Uterus (tissue), 3 donors: ENCODE measurements at regions not wholly inside any gene's neighbourhood (a gene's known extent, or its start where the extent isn't known, plus 50 kb on each side); places are given as distances from the start of the nearest gene placed in this dataset.

Experiments
- DNase-seq, 2 donors: peaks; one replicate each; pipeline ENCODE4 v3.0.0-alpha.2; 2019 to 2020
- H3K27ac ChIP-seq, 2 donors: fragments of 200-600 bp; sonication (generic); 1 replicate in 1 of 2; 2 replicates in 1 of 2; pipeline ENCODE4 v1.5.1; 2016 to 2018
- H3K27me3 ChIP-seq, 2 donors: fragments of 200-600 bp; sonication (generic); one replicate each; pipeline ENCODE4 v1.5.1; 2018 to 2019; ENCODE audit warnings: control low read depth in 1 of 2
- H3K36me3 ChIP-seq, 2 donors: fragments of 200-600 bp; sonication (generic); one replicate each; pipeline ENCODE4 v1.5.1; 2019; ENCODE audit warnings: control low read depth in 1 of 2
- H3K4me1 ChIP-seq, 2 donors: fragments of 200-600 bp; sonication (generic); one replicate each; pipeline ENCODE4 v1.5.1; 2018 to 2019; ENCODE audit warnings: control low read depth in 1 of 2
- H3K4me3 ChIP-seq, 2 donors: fragments of 200-600 bp; sonication (generic); 1 replicate in 1 of 2; 2 replicates in 1 of 2; pipeline ENCODE4 v1.5.1; 2018 to 2019; ENCODE audit warnings: mild to moderate bottlenecking in 1 of 2
- H3K9me3 ChIP-seq, 2 donors: fragments of 200-600 bp; sonication (generic); one replicate each; pipeline ENCODE4 v1.5.1; 2019; ENCODE audit warnings: control low read depth in 1 of 2
- POLR2A ChIP-seq, 2 donors: fragments of 450-650 bp; IDR thresholded peaks; one replicate each; pipeline ENCODE4 v1.6.1; 2016; ENCODE audit warnings: antibody characterized with exemption in 2 of 2, mild to moderate bottlenecking in 1 of 2, moderate library complexity in 1 of 2
- intact Hi-C: fragments of 100-400 bp; cut with DNase I; formaldehyde crosslinking; loops from one replicate; pipeline ENCODE4 v1.15.1; 2023; ENCODE audit warnings: low total_unique reads
- TF ChIP-seq, protein P1 (sequence below), 4 experiments: fragments of 200-600 bp in 2 of 4; fragments of 450-650 bp in 2 of 4; sonication (generic) in 2 of 4; IDR thresholded peaks; one replicate each; pipeline ENCODE4 v1.5.1; 2016 to 2019; ENCODE audit warnings: antibody characterized with exemption in 4 of 4, mild to moderate bottlenecking in 2 of 4, moderate library complexity in 1 of 4
- donor health status: DM: yes; HTN: yes; CAD: no.

DNA sequence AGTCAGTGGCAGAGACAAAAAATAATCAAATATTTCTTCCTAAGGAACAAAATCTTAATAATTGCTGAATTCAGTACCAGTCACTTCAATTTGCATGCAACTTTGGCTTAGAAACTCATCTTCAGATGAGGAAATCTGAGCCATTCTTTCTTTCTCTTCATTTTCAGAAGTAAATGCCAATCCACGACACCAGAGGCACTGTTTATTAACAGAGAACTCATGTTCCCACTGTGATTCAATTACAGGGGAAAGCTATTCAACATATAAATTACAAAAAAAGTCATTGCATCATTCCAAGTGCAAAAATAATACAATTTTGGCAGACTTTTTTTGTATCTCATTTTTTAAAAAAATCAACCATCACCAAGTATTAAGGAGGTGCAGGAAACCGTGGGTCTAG lies 816.1 kb upstream of the TMEM132C start:
- Histone ChIP-seq H3K36me3 (no peaks in the 10 kb centered on the region), H3K27me3 (peaks cover 0 to 10% of the 10 kb centered on the region in 2 donors), H3K4me3 (no peak overlapping the region), H3K9me3 (no peaks in the 10 kb centered on the region), H3K4me1 (no peaks in the 10 kb centered on the region), H3K27ac (no peak overlapping the region)
- TF ChIP-seq, protein P1, sequence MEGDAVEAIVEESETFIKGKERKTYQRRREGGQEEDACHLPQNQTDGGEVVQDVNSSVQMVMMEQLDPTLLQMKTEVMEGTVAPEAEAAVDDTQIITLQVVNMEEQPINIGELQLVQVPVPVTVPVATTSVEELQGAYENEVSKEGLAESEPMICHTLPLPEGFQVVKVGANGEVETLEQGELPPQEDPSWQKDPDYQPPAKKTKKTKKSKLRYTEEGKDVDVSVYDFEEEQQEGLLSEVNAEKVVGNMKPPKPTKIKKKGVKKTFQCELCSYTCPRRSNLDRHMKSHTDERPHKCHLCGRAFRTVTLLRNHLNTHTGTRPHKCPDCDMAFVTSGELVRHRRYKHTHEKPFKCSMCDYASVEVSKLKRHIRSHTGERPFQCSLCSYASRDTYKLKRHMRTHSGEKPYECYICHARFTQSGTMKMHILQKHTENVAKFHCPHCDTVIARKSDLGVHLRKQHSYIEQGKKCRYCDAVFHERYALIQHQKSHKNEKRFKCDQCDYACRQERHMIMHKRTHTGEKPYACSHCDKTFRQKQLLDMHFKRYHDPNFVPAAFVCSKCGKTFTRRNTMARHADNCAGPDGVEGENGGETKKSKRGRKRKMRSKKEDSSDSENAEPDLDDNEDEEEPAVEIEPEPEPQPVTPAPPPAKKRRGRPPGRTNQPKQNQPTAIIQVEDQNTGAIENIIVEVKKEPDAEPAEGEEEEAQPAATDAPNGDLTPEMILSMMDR (IDR thresholded peaks at IDR 0.05): no peak
- no peak for TF ChIP-seq POLR2A (IDR thresholded peaks at IDR 0.05)
- no peak for DNase-seq
- intact Hi-C loops: no loop called here

DNA sequence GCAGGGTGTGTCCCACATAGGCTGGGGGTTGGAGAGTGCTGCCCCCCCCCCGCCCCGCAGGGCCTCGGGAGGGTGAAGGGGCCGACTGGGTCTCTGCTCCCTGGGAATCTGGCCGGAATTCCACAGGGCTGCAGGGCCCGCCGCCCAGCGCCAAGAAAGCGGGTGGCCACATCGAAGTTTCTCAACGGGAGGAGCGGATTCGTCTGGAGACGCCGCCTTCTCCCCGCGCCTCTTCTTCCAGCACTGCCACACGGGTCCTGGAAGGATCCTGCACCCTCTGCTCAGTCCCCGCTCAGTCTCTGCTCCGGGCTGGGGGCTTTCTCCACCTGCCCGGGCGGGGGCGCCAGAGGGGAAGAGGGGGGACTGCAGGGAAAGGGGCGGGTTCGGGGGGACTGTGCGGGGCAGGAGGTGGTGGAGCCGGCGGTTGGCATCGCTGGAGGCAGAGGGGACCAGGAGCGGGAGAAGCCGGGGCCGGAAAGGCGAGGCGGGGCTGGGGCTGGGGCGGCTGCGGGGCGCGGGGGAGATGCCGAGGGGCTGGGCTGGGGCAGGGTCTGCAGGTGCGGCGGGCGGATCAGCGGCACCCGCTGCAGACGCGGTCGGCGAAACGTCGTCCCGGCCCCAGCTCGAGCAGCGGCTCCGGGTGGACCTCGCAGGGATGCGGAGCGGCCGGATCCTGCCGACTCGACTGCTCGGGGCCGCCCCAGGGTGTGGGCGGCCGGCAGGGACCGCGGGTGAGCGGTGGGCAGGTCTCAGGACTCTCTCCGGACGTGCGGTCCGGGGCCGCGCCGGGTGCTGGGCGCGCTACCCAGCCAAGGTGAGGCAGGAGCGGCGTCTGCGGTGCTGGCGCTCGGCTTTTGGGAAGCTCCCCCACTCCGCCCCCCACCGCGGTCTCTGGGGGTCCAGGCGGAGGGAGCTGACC lies 811.4 kb upstream of the TMEM132C start:
- H3K36me3 ChIP-seq: no peaks in the 10 kb centered on the region
- TF ChIP-seq POLR2A (IDR thresholded peaks at IDR 0.05): no peak
- TF ChIP-seq, protein P1 (IDR thresholded peaks at IDR 0.05): no peak
- H3K27me3 ChIP-seq: peaks cover 0 to 10% of the 10 kb centered on the region in 2 donors
- no peaks in the 10 kb centered on the region for H3K9me3 ChIP-seq
- no peak overlapping the region for H3K4me3 ChIP-seq
- no peak overlapping the region for H3K27ac ChIP-seq
- no peak for DNase-seq
- H3K4me1 ChIP-seq: no peaks in the 10 kb centered on the region
- intact Hi-C loops: no loop called here

DNA sequence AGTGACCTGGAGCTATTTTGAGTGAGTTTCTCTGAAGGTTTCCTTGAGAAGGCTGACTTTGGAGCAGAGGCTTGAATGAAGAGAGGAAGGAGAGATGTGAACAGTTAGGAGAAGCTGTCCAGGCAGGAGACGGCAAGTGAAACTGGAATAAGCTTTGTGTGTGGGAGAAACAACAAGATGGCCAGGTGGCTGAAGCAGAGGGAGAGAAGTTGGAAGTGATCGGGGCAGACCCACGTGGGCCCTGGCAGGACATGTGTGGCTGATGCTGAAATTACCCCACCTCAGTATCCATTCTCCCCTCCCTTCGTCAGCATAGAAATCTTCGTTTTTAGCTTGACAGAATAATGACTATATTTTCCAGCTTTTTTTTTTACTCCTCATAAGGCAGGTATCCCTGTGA lies 809.2 kb upstream of the TMEM132C start:
- Histone ChIP-seq H3K27ac (no peak overlapping the region), H3K4me1 (no peaks in the 10 kb centered on the region), H3K27me3 (peaks cover 0 to 10% of the 10 kb centered on the region in 2 donors), H3K36me3 (no peaks in the 10 kb centered on the region), H3K4me3 (no peak overlapping the region), H3K9me3 (no peaks in the 10 kb centered on the region)
- DNase-seq: no peak
- intact Hi-C loops: no loop called here
- TF ChIP-seq, protein P1 (IDR thresholded peaks at IDR 0.05): no peak
- no peak for TF ChIP-seq POLR2A (IDR thresholded peaks at IDR 0.05)

DNA sequence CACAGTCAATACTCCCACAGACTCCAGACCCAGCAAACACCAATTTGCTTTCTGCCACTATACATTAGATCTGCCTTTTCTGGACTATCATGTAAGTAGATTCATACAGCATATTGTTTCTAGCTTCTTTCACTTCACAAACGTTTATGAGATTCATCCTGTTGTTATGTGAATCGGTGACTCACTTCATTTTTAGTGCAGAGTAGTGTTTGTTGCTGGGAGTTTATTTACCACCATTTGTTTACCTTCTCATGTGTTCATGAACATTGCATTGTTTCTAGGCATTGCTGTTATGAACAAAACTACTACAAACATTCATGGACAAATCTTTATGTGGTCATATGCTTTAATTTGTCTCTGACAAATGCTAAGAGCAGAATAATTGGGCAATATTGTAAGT lies 807.8 kb upstream of the TMEM132C start:
- Histone ChIP-seq H3K27me3 (peaks cover 0 to 10% of the 10 kb centered on the region in 2 donors), H3K9me3 (no peaks in the 10 kb centered on the region), H3K27ac (no peak overlapping the region), H3K36me3 (no peaks in the 10 kb centered on the region), H3K4me1 (no peaks in the 10 kb centered on the region), H3K4me3 (no peak overlapping the region)
- no peak for DNase-seq
- TF ChIP-seq, protein P1 (IDR thresholded peaks at IDR 0.05): no peak
- no peak for TF ChIP-seq POLR2A (IDR thresholded peaks at IDR 0.05)
- intact Hi-C loops: no loop called here

DNA sequence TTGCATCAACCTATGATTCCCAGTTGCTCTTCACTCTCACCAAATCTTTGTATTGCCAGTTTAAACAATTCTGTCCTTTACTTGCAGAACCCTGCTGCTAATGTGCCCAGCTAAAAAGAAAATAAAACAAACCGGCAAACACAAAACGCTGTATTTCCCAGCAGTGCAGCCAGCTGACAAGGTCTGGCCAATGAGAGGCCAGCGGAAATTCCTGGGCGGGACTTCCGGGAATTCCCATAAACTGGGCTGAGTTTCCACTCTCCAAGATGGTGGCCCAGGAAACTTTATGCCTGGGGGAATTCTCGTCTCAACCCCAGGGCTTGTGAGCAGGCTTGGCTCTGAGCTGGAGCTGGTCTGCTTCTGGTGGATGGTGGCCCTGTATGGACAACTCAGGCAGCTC lies 807.3 kb upstream of the TMEM132C start:
- no peak overlapping the region for H3K4me3 ChIP-seq
- no peaks in the 10 kb centered on the region for H3K9me3 ChIP-seq
- intact Hi-C loops: no loop called here
- no peaks in the 10 kb centered on the region for H3K4me1 ChIP-seq
- no peak overlapping the region for H3K27ac ChIP-seq
- no peak for TF ChIP-seq POLR2A (IDR thresholded peaks at IDR 0.05)
- TF ChIP-seq, protein P1 (IDR thresholded peaks at IDR 0.05): no peak
- H3K36me3 ChIP-seq: no peaks in the 10 kb centered on the region
- no peak for DNase-seq
- peaks cover 0 to 9% of the 10 kb centered on the region in 2 donors for H3K27me3 ChIP-seq
